ENCODE measurements at regions not wholly inside any gene's neighbourhood (a gene's known extent, or its start where the extent isn't known, plus 50 kb on each side); places are given as distances from the start of the nearest gene placed in this dataset.

- TF ChIP-seq POLR2AphosphoS5 (IDR thresholded peaks at IDR 0.05; ENCODE audit: borderline replicate concordance, low read depth, low read length) (no peak), EZH2 (IDR thresholded peaks at IDR 0.05) (no peak), FOXP2 (optimal IDR thresholded peaks at IDR 0.05; ENCODE audit: control extremely low read depth, extremely low read length, insufficient read depth) (no peak)
Observed at GRCh38 chr14:61609191-61609843, 86.0 kb upstream of the HIF1A start.
